GM18519 (cell line): ENCODE measurements at regions not wholly inside any gene's neighbourhood (a gene's known extent, or its start where the extent isn't known, plus 50 kb on each side); places are given as distances from the start of the nearest gene placed in this dataset.
"Not testable (repeated sequence)": the region's sequence is repeated elsewhere in the genome, so short reads cannot be mapped to it uniquely, and the experiment has no call there.

Experiments used
- ATAC-seq: cut with Tn5 transposase; IDR thresholded peaks from one replicate; pipeline ENCODE4 v1.9.1; 2021; ENCODE audit warnings: mild to moderate bottlenecking, moderate library complexity; ENCODE audit not compliant: unreplicated experiment, low FRiP score

- ATAC-seq = no peak
Measured at GRCh38 chr9:30913331-30913730, 1471.1 kb upstream of the ACO1 start.

- no peak for ATAC-seq
Measured at GRCh38 chr9:30915451-30915850, 1469.0 kb upstream of the ACO1 start.

- ATAC-seq = no peak
Measured at GRCh38 chr9:30925126-30925525, 1459.3 kb upstream of the ACO1 start.

GRCh38 chr9:30925635-30926034 is 1458.8 kb upstream of the ACO1 start:
- no peak for ATAC-seq

- ATAC-seq = no peak
Measured at GRCh38 chr9:30928045-30928444, 1456.4 kb upstream of the ACO1 start.

- no peak for ATAC-seq
Measured at GRCh38 chr9:30932226-30932625, 1452.2 kb upstream of the ACO1 start.

- ATAC-seq = no peak
Measured at GRCh38 chr9:30935730-30936129, 1448.7 kb upstream of the ACO1 start.

GRCh38 chr9:30937106-30937505 is 1447.3 kb upstream of the ACO1 start:
- ATAC-seq = no peak

- not testable (repeated sequence) for ATAC-seq
Measured at GRCh38 chr9:30942852-30943251, 1441.6 kb upstream of the ACO1 start.

GRCh38 chr9:30943446-30944224 is 1440.8 kb upstream of the ACO1 start:
- no peak for ATAC-seq

- ATAC-seq = no peak
Measured at GRCh38 chr9:30944225-30944569, 1440.2 kb upstream of the ACO1 start.

- ATAC-seq = no peak
Measured at GRCh38 chr9:30944741-30945280, 1439.6 kb upstream of the ACO1 start.

GRCh38 chr9:30964332-30964731 is 1420.1 kb upstream of the ACO1 start:
- no peak for ATAC-seq

GRCh38 chr9:30967476-30967875 is 1417.0 kb upstream of the ACO1 start:
- no peak for ATAC-seq

- no peak for ATAC-seq
Measured at GRCh38 chr9:30970186-30970585, 1414.3 kb upstream of the ACO1 start.

GRCh38 chr9:30970812-30971211 is 1413.6 kb upstream of the ACO1 start:
- ATAC-seq = no peak

GRCh38 chr9:30972654-30973053 is 1411.8 kb upstream of the ACO1 start:
- ATAC-seq = no peak

GRCh38 chr9:30977965-30978364 is 1406.5 kb upstream of the ACO1 start:
- ATAC-seq = no peak

GRCh38 chr9:30982301-30982700 is 1402.1 kb upstream of the ACO1 start:
- ATAC-seq = no peak

- ATAC-seq = no peak
Measured at GRCh38 chr9:30995956-30996738, 1388.3 kb upstream of the ACO1 start.

GRCh38 chr9:30996761-30997160 is 1387.7 kb upstream of the ACO1 start:
- ATAC-seq = no peak

- no peak for ATAC-seq
Measured at GRCh38 chr9:30997291-30997690, 1387.2 kb upstream of the ACO1 start.
